ENCODE measurements at regions not wholly inside any gene's neighbourhood (a gene's known extent, or its start where the extent isn't known, plus 50 kb on each side); places are given as distances from the start of the nearest gene placed in this dataset.
A peak's percentile ranks its signal among the peaks of the same experiment; 100 is the strongest.
"Not testable (repeated sequence)": the region's sequence is repeated elsewhere in the genome, so short reads cannot be mapped to it uniquely, and the experiment has no call there.

GRCh38 chr22:19595532-19595931 is 71.3 kb upstream of the CLDN5 start:
- H3K9me3 Mint-ChIP-seq: no peaks in the 10 kb centered on the region
- ATAC-seq (replicated peaks): no peak
- no peaks in the 10 kb centered on the region for H3K36me3 Mint-ChIP-seq (ENCODE audit: low read depth)
- no peak overlapping the region for H3K4me3 Mint-ChIP-seq
- no peak overlapping the region for H3K27ac Mint-ChIP-seq
- H3K4me1 Mint-ChIP-seq: peaks cover 21% of the 10 kb centered on the region
- H3K27me3 Mint-ChIP-seq: no peaks in the 10 kb centered on the region

- Mint-ChIP-seq H3K4me3 (peak overlapping the region; percentile 69), H3K4me1 (peaks cover 21% of the 10 kb centered on the region), H3K9me3 (no peaks in the 10 kb centered on the region), H3K36me3 (ENCODE audit: low read depth) (no peaks in the 10 kb centered on the region), H3K27me3 (no peaks in the 10 kb centered on the region), H3K27ac (peak overlapping the region; percentile 79)
- peak; percentile 48 for ATAC-seq (replicated peaks)
These were observed 72.6 kb upstream of the CLDN5 start for GRCh38 chr22:19596680-19597398.

DNA sequence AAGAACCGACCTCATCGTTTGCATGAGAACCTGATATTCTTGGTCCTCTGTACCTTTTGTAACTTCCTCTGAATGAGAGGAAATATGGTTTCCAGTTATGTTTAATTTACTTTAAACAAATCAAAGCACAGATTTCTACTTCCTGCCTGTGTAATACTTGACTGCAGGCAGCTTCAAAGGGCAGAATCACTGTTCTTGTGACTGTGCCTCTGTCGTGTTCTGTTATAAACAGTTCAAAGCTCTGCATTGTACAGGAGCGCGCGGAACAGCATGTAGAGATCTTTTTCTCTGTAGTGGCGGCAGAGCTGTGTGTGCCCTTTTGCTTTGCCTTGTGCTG is 73.2 kb upstream of the CLDN5 start:
- Mint-ChIP-seq H3K27ac (peak overlapping the region; percentile 79), H3K27me3 (no peaks in the 10 kb centered on the region), H3K36me3 (ENCODE audit: low read depth) (no peaks in the 10 kb centered on the region), H3K4me3 (peak overlapping the region; percentile 69), H3K9me3 (no peaks in the 10 kb centered on the region), H3K4me1 (peaks cover 21% of the 10 kb centered on the region)
- peak; percentile 81 for ATAC-seq (replicated peaks)

GRCh38 chr22:19598054-19598855 is 74.0 kb upstream of the CLDN5 start:
- Mint-ChIP-seq H3K9me3 (no peaks in the 10 kb centered on the region), H3K4me1 (peaks cover 27% of the 10 kb centered on the region), H3K36me3 (ENCODE audit: low read depth) (no peaks in the 10 kb centered on the region), H3K27me3 (no peaks in the 10 kb centered on the region), H3K27ac (peak overlapping the region; percentile 79), H3K4me3 (peak overlapping the region; percentile 69)
- peak; percentile 74 for ATAC-seq (replicated peaks)

DNA sequence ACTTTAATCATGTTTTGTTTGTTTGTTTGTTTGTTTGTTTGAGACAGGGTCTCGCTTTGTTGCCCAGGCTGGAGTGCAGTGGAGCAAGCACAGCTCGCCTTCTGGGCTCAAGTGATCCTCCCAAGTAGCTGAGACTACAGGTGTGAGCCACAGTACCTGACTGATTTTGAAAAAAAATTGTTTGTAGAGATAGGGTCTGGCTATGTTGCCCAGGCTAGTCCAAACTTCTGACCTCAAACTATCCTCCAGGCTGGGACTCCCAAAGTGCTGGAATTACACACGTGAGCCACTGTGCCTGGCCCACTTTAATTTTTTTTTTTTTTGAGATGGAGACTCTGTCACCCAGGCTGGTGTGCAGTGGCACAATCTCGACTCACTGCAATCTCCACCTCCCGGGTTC is 74.8 kb upstream of the CLDN5 start:
- Mint-ChIP-seq H3K36me3 (ENCODE audit: low read depth) (no peaks in the 10 kb centered on the region), H3K27ac (peak overlapping the region; percentile 65), H3K4me3 (peak overlapping the region; percentile 69), H3K27me3 (no peaks in the 10 kb centered on the region), H3K4me1 (peaks cover 27% of the 10 kb centered on the region), H3K9me3 (no peaks in the 10 kb centered on the region)
- ATAC-seq (replicated peaks): no peak

GRCh38 chr22:19599626-19600243 is 75.5 kb upstream of the CLDN5 start:
- Mint-ChIP-seq H3K36me3 (ENCODE audit: low read depth) (no peaks in the 10 kb centered on the region), H3K4me3 (no peak overlapping the region), H3K27me3 (no peaks in the 10 kb centered on the region), H3K9me3 (no peaks in the 10 kb centered on the region), H3K27ac (no peak overlapping the region), H3K4me1 (peaks cover 27% of the 10 kb centered on the region)
- ATAC-seq (replicated peaks): no peak

- H3K27me3 Mint-ChIP-seq; H3K36me3 Mint-ChIP-seq (ENCODE audit: low read depth); H3K9me3 Mint-ChIP-seq; H3K4me3 Mint-ChIP-seq; H3K27ac Mint-ChIP-seq; ATAC-seq (replicated peaks): not testable (repeated sequence)
- peaks cover 11% of the 10 kb centered on the region for H3K4me1 Mint-ChIP-seq
These were observed 79.1 kb upstream of the CLDN5 start for GRCh38 chr22:19603346-19603745.

GRCh38 chr22:19603767-19604166 is 79.6 kb upstream of the CLDN5 start:
- H3K36me3 Mint-ChIP-seq (ENCODE audit: low read depth): no peaks in the 10 kb centered on the region
- H3K27me3 Mint-ChIP-seq: no peaks in the 10 kb centered on the region
- H3K27ac Mint-ChIP-seq: no peak overlapping the region
- peaks cover 7% of the 10 kb centered on the region for H3K4me1 Mint-ChIP-seq
- no peaks in the 10 kb centered on the region for H3K9me3 Mint-ChIP-seq
- no peak overlapping the region for H3K4me3 Mint-ChIP-seq
- ATAC-seq (replicated peaks): no peak

- no peak overlapping the region for H3K27ac Mint-ChIP-seq
These were observed 80.6 kb upstream of the CLDN5 start for GRCh38 chr22:19604711-19605268.

GRCh38 chr22:19605508-19606331 is 81.5 kb upstream of the CLDN5 start:
- H3K9me3 Mint-ChIP-seq: no peaks in the 10 kb centered on the region
- peaks cover 14% of the 10 kb centered on the region for H3K4me1 Mint-ChIP-seq
- ATAC-seq (replicated peaks): no peak
- no peak overlapping the region for H3K27ac Mint-ChIP-seq
- H3K4me3 Mint-ChIP-seq: no peak overlapping the region
- no peaks in the 10 kb centered on the region for H3K27me3 Mint-ChIP-seq
- H3K36me3 Mint-ChIP-seq (ENCODE audit: low read depth): no peaks in the 10 kb centered on the region

More at GRCh38 chr22:19604711-19605268, 80.6 kb upstream of the CLDN5 start:
- no peak for ATAC-seq (replicated peaks)
- Mint-ChIP-seq H3K36me3 (ENCODE audit: low read depth) (no peaks in the 10 kb centered on the region), H3K27me3 (no peaks in the 10 kb centered on the region), H3K4me3 (no peak overlapping the region), H3K4me1 (peaks cover 12% of the 10 kb centered on the region), H3K9me3 (no peaks in the 10 kb centered on the region)

DNA sequence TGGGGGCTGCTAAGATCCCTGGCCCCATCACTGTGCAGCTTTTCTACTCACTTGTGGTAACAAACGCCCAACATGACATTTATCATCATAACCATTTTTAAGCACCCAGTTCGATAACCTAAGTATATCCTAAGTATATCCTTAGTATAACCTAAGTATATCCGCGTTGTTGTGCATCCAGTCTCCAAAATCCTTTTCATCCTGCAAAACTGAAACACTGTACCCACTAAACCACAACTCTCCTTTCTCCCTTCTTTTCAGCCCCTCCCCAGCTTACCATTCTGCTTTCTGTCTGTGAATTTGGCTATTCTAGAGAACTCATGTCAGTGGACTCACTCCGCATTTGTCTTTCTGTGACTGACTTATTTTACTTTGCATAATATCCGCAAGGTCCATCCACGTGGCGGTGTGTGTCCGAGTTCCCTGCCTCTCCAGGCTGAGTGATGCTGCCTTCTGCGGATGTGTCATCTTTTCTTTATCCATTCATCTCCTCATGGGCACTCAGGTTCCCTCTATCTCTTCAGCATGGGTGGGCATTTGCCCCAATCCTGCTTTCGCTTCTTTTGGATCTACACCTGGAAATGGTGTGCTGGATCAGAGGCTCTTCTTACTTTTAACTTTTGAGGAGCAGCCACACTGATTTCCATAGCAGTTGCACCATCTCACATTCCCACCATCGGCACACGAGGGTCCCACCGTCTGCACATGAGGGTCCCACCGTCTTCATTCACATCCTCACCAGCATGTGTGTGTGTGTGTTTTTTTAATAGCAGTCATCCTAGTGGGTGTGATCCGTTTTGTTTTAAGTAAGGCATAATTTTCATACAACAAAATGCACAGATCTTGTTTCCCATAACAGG is 82.4 kb upstream of the CLDN5 start:
- H3K4me1 Mint-ChIP-seq: peaks cover 19% of the 10 kb centered on the region
- no peaks in the 10 kb centered on the region for H3K36me3 Mint-ChIP-seq (ENCODE audit: low read depth)
- H3K27me3 Mint-ChIP-seq: no peaks in the 10 kb centered on the region
- H3K9me3 Mint-ChIP-seq: no peaks in the 10 kb centered on the region
- H3K4me3 Mint-ChIP-seq: peak overlapping the region; percentile 57
- no peak overlapping the region for H3K27ac Mint-ChIP-seq
- no peak for ATAC-seq (replicated peaks)

- Mint-ChIP-seq H3K9me3 (no peaks in the 10 kb centered on the region), H3K36me3 (ENCODE audit: low read depth) (no peaks in the 10 kb centered on the region), H3K4me3 (peak overlapping the region; percentile 57), H3K27ac (no peak overlapping the region), H3K27me3 (no peaks in the 10 kb centered on the region), H3K4me1 (peaks cover 19% of the 10 kb centered on the region)
- peak; percentile 66 for ATAC-seq (replicated peaks)
These were observed 83.2 kb upstream of the CLDN5 start for GRCh38 chr22:19607192-19608002.
